PC-3 (cell line): ENCODE measurements at regions not wholly inside any gene's neighbourhood (a gene's known extent, or its start where the extent isn't known, plus 50 kb on each side); places are given as distances from the start of the nearest gene placed in this dataset.

Experiments
- ATAC-seq: fragments of 200-7000 bp; cut with Tn5 transposase; 2 replicates; pipeline ENCODE4 v1.9.1; 2020; ENCODE audit warnings: mild to moderate bottlenecking, moderate library complexity
- BruUV-seq: library from RNA; stranded (reverse); fragments of 400-500 nt; replicated peaks from 2 replicates; lab custom pipeline; 2021; lab: Mats Ljungman, UMichigan
- CTCF ChIA-PET: fragments of 300-600 bp; sonication (Branson Sonifier 250); formaldehyde crosslinking; loops from one replicate; lab custom pipeline; 2022; ENCODE audit warnings: antibody characterized with exemption; lab: Charles Lee
- POLR2A ChIA-PET: fragments of 300-600 bp; sonication (Branson Sonifier 250); formaldehyde crosslinking; loops from one replicate; lab custom pipeline; 2022; ENCODE audit warnings: antibody characterized with exemption; ENCODE audit not compliant: unreplicated experiment; lab: Charles Lee
- DNase-seq: peaks from one replicate; pipeline ENCODE4 v3.0.0-alpha.2; 2015
- H2AFZ ChIP-seq: fragments of 300-600 bp; sonication (generic); 2 replicates; pipeline ENCODE4 v1.6.0; 2016; ENCODE audit warnings: antibody characterized with exemption, low read length
- H3F3A ChIP-seq: fragments of 300-600 bp; sonication (generic); one replicate; pipeline ENCODE4 v1.6.0; 2017; ENCODE audit warnings: antibody characterized with exemption, low read length, control low read depth, mild to moderate bottlenecking; ENCODE audit not compliant: unreplicated experiment
- H3K27ac ChIP-seq: fragments of 300-600 bp; sonication (generic); 2 replicates; pipeline ENCODE4 v1.5.1; 2016; ENCODE audit warnings: mild to moderate bottlenecking, low read length
- H3K27me3 ChIP-seq: fragments of 300-600 bp; sonication (generic); 2 replicates; pipeline ENCODE4 v1.6.1; 2016; ENCODE audit warnings: low read length, mixed read lengths
- H3K36me3 ChIP-seq: fragments of 300-600 bp; sonication (generic); 2 replicates; pipeline ENCODE4 v1.6.1; 2016; ENCODE audit warnings: low read depth, mixed run types, low read length, mixed read lengths
- H3K4me1 ChIP-seq: fragments of 300-600 bp; sonication (generic); 2 replicates; pipeline ENCODE4 v1.5.1; 2016; ENCODE audit warnings: low read length; ENCODE audit not compliant: insufficient read depth
- H3K4me2 ChIP-seq: fragments of 300-600 bp; sonication (generic); 2 replicates; pipeline ENCODE4 v1.6.0; 2016; ENCODE audit warnings: low read length
- H3K4me3 ChIP-seq: fragments of 300-600 bp; sonication (generic); 2 replicates; pipeline ENCODE4 v1.5.1; 2016; ENCODE audit warnings: mild to moderate bottlenecking, low read length, mixed read lengths
- H3K79me2 ChIP-seq: fragments of 300-600 bp; sonication (generic); 2 replicates; pipeline ENCODE4 v1.6.1; 2017; ENCODE audit warnings: low read length, mixed read lengths
- H3K9ac ChIP-seq: fragments of 300-600 bp; sonication (generic); 2 replicates; pipeline ENCODE4 v1.6.0; 2016; ENCODE audit warnings: mild to moderate bottlenecking, low read length
- H3K9me2 ChIP-seq: fragments of 300-600 bp; sonication (generic); replicated peaks from 2 replicates; pipeline ENCODE4 v1.6.1; 2016; ENCODE audit warnings: mixed run types, low read length, mixed read lengths
- H3K9me3 ChIP-seq: fragments of 300-600 bp; sonication (generic); 2 replicates; pipeline ENCODE4 v1.6.1; 2016; ENCODE audit warnings: low read length, mixed read lengths
- H4K20me1 ChIP-seq: fragments of 300-600 bp; sonication (generic); 2 replicates; pipeline ENCODE4 v1.6.1; 2016; ENCODE audit warnings: low read length, mixed read lengths
- EZH2 ChIP-seq: fragments of 300-600 bp; sonication (generic); IDR thresholded peaks from one replicate; pipeline ENCODE4 v1.6.1; 2017; ENCODE audit warnings: antibody characterized with exemption, mild to moderate bottlenecking, low read length; ENCODE audit not compliant: unreplicated experiment
- EZH2phosphoT487 ChIP-seq: fragments of 300-600 bp; sonication (generic); IDR thresholded peaks from 2 replicates; pipeline ENCODE4 v1.6.1; 2018; ENCODE audit warnings: mild to moderate bottlenecking, antibody characterized with exemption, low read length, borderline replicate concordance
- intact Hi-C: fragments of 100-400 bp; cut with micrococcal nuclease; formaldehyde crosslinking; loops from 2 replicates; pipeline ENCODE4 v1.9.0; 2023
- TF ChIP-seq, protein P1 (sequence below): fragments of 300-600 bp; sonication (generic); conservative IDR thresholded peaks from 2 replicates; pipeline ENCODE4 v1.5.1; 2017; ENCODE audit warnings: antibody characterized with exemption, low read depth, mild to moderate bottlenecking, low read length

DNA sequence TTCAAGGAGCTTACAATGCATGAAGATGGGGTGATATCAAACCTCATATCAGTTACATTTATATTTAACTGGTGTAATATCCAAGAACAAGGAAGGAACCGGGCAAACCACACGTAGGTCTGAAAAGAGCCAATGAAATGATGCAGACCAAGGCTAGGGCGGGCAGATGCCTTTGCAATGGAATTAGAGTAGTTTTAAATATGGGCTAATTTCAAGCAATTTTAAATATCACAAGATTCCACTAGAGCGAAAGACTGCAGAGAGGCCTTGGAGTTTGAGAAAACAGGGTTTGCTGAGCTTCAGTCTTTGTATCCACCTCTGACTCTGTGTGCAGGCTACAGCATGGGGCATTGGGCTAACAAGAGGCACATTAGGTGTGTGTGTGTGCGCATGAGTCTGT lies 53.9 kb upstream of the ZNF536 start:
- Histone ChIP-seq H3K4me3 (no peak overlapping the region), H3K27ac (no peak overlapping the region), H3K36me3 (no peaks in the 10 kb centered on the region), H3K4me2 (no peak overlapping the region), H3F3A (no peaks in the 10 kb centered on the region), H3K9me2 (no peaks in the 10 kb centered on the region), H3K4me1 (no peaks in the 10 kb centered on the region), H3K9me3 (no peaks in the 10 kb centered on the region), H3K79me2 (no peaks in the 10 kb centered on the region), H2AFZ (no peak overlapping the region), H4K20me1 (no peaks in the 10 kb centered on the region), H3K27me3 (no peaks in the 10 kb centered on the region), H3K9ac (no peak overlapping the region)
- intact Hi-C loops = no loop called here
- BruUV-seq = no TSS peak
- ChIA-PET CTCF (no interaction called here), POLR2A (no interaction called here)
- ATAC-seq (no peak), DNase-seq (no peak)
- TF ChIP-seq, protein P1, sequence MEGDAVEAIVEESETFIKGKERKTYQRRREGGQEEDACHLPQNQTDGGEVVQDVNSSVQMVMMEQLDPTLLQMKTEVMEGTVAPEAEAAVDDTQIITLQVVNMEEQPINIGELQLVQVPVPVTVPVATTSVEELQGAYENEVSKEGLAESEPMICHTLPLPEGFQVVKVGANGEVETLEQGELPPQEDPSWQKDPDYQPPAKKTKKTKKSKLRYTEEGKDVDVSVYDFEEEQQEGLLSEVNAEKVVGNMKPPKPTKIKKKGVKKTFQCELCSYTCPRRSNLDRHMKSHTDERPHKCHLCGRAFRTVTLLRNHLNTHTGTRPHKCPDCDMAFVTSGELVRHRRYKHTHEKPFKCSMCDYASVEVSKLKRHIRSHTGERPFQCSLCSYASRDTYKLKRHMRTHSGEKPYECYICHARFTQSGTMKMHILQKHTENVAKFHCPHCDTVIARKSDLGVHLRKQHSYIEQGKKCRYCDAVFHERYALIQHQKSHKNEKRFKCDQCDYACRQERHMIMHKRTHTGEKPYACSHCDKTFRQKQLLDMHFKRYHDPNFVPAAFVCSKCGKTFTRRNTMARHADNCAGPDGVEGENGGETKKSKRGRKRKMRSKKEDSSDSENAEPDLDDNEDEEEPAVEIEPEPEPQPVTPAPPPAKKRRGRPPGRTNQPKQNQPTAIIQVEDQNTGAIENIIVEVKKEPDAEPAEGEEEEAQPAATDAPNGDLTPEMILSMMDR = no peak
- TF ChIP-seq EZH2phosphoT487 = no peak
- TF ChIP-seq EZH2 = no peak

DNA sequence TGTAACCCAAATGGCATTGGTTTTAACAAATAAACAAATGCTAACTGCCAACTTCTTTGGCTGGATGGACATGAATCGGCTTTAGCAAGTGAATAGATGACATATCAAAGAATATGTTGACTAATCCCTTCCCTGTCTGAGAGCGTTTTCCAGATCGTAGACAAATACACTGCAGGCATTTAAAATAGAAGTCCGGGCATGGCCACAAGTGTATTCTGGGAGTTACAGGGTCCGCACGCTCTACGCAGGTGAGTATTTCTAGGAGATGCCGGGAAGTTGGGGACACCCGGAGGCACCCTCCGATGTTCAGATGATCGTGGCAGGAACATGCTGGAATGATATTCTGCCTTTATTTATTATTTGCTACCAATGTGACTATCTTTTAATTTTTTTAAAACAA lies 53.2 kb upstream of the ZNF536 start:
- Histone ChIP-seq H3K79me2 (no peaks in the 10 kb centered on the region), H2AFZ (no peak overlapping the region), H3K27ac (no peak overlapping the region), H3K9ac (no peak overlapping the region), H3K27me3 (no peaks in the 10 kb centered on the region), H3K9me2 (no peaks in the 10 kb centered on the region), H3K9me3 (no peaks in the 10 kb centered on the region), H3K36me3 (no peaks in the 10 kb centered on the region), H3K4me2 (no peak overlapping the region), H3F3A (no peaks in the 10 kb centered on the region), H4K20me1 (no peaks in the 10 kb centered on the region), H3K4me1 (no peaks in the 10 kb centered on the region), H3K4me3 (no peak overlapping the region)
- POLR2A ChIA-PET = no interaction called here
- ATAC-seq (no peak), DNase-seq (no peak)
- TF ChIP-seq, protein P1 = no peak
- TF ChIP-seq EZH2 (no peak), EZH2phosphoT487 (no peak)
- BruUV-seq = no TSS peak
- CTCF ChIA-PET = no interaction called here
- intact Hi-C loops = no loop called here

DNA sequence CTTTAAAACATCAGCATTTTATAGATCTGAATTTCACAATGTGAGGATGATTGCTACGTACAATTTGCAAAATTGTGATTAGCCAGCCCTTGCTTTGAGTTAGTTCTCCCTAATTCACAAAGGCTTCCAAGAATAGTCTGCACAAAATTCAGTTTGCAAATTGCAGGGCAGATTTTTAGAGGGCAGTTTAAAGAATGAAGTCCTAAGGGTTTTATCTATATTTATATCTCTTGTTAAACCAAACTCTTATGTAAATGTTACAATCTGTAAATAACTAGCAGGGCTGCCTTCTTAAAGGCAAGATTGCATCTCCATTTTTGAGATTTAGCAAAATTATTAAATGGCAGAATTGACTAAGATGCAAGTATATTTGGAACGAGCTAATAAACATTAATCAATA lies 52.8 kb upstream of the ZNF536 start:
- ChIA-PET CTCF (no interaction called here), POLR2A (no interaction called here)
- Histone ChIP-seq H3F3A (no peaks in the 10 kb centered on the region), H3K9ac (no peak overlapping the region), H3K79me2 (no peaks in the 10 kb centered on the region), H3K27me3 (no peaks in the 10 kb centered on the region), H3K36me3 (no peaks in the 10 kb centered on the region), H3K4me1 (no peaks in the 10 kb centered on the region), H3K27ac (no peak overlapping the region), H3K9me3 (no peaks in the 10 kb centered on the region), H2AFZ (no peak overlapping the region), H3K9me2 (no peaks in the 10 kb centered on the region), H4K20me1 (no peaks in the 10 kb centered on the region), H3K4me3 (no peak overlapping the region), H3K4me2 (no peak overlapping the region)
- ATAC-seq = no peak
- TF ChIP-seq, protein P1 = no peak
- TF ChIP-seq EZH2phosphoT487 = no peak
- no peak for TF ChIP-seq EZH2
- no peak for DNase-seq
- BruUV-seq = no TSS peak
- intact Hi-C loops = no loop called here
